CD14-positive monocyte (primary cell): ENCODE measurements at regions not wholly inside any gene's neighbourhood (a gene's known extent, or its start where the extent isn't known, plus 50 kb on each side); places are given as distances from the start of the nearest gene placed in this dataset.

Experiments
- DNase-seq, 3 donors: peaks; one replicate each; pipeline ENCODE4 v3.0.0-alpha.2; 2011 to 2022
- H2AFZ ChIP-seq: 2 replicates; pipeline ENCODE4 v1.6.0; 2012; ENCODE audit warnings: mild to moderate bottlenecking, low read depth, low read length, inconsistent platforms; ENCODE audit not compliant: insufficient read depth, poor library complexity, severe bottlenecking
- H3K27ac ChIP-seq, 2 donors: 1 replicate in 1 of 2; 2 replicates in 1 of 2; pipeline ENCODE4 v1.5.1; 2012 to 2013; ENCODE audit warnings: low read length in 2 of 2, control low read depth in 1 of 2, inconsistent platforms in 1 of 2, low read depth in 1 of 2, mild to moderate bottlenecking in 1 of 2
- H3K27me3 ChIP-seq, 2 donors: one replicate each; pipeline versions ENCODE4 v1.6.0 to v1.6.1; 2011 to 2013; ENCODE audit warnings: low read length in 2 of 2; ENCODE audit not compliant: control insufficient read depth in 2 of 2, insufficient read depth in 2 of 2
- H3K36me3 ChIP-seq, 2 donors: replicated peaks in 1 of 2; 1 replicate in 1 of 2; 2 replicates in 1 of 2; pipeline versions ENCODE4 v1.5.1 to v1.6.1; 2012 to 2013; ENCODE audit warnings: low read length in 2 of 2, control low read depth in 1 of 2, inconsistent platforms in 1 of 2, mild to moderate bottlenecking in 1 of 2; ENCODE audit not compliant: insufficient read depth in 2 of 2, control insufficient read depth in 1 of 2
- H3K4me1 ChIP-seq, 2 donors: 1 replicate in 1 of 2; 2 replicates in 1 of 2; pipeline versions ENCODE4 v1.5.1 to v1.6.1; 2012 to 2013; ENCODE audit warnings: low read length in 2 of 2, control low read depth in 1 of 2, inconsistent platforms in 1 of 2, mild to moderate bottlenecking in 1 of 2, moderate library complexity in 1 of 2; ENCODE audit not compliant: insufficient read depth in 2 of 2, control insufficient read depth in 1 of 2
- H3K4me2 ChIP-seq: replicated peaks from 2 replicates; pipeline ENCODE3; 2012; ENCODE audit warnings: low read length, moderate library complexity, mild to moderate bottlenecking; ENCODE audit not compliant: poor library complexity, severe bottlenecking; ENCODE audit errors: extremely low read depth
- H3K4me3 ChIP-seq, 3 experiments: fragments of 200-600 bp in 1 of 3; sonication (generic) in 1 of 3; replicated peaks in 1 of 3; 1 replicate in 2 of 3; 2 replicates in 1 of 3; pipeline ENCODE4 v1.5.1; 2011 to 2013; ENCODE audit warnings: low read length in 3 of 3, mild to moderate bottlenecking in 3 of 3, control low read depth in 2 of 3, low read depth in 2 of 3, inconsistent platforms in 1 of 3, moderate library complexity in 1 of 3
- H3K79me2 ChIP-seq: 2 replicates; pipeline ENCODE4 v1.6.0; 2012; ENCODE audit warnings: mild to moderate bottlenecking, control low read depth, inconsistent platforms, low read length, moderate library complexity; ENCODE audit not compliant: insufficient read depth
- H3K9ac ChIP-seq: 2 replicates; pipeline ENCODE4 v1.6.0; 2017; ENCODE audit warnings: low read length, mild to moderate bottlenecking; ENCODE audit not compliant: insufficient read depth, poor library complexity, severe bottlenecking
- H3K9me3 ChIP-seq, 2 donors: replicated peaks in 1 of 2; 1 replicate in 1 of 2; 2 replicates in 1 of 2; pipeline versions ENCODE4 v1.5.1 to v1.6.1; 2012 to 2013; ENCODE audit warnings: low read length in 2 of 2, control low read depth in 1 of 2; ENCODE audit not compliant: control insufficient read depth in 1 of 2, insufficient read depth in 1 of 2
- H4K20me1 ChIP-seq: 2 replicates; pipeline ENCODE4 v1.6.0; 2012; ENCODE audit warnings: mild to moderate bottlenecking, low read length, control low read depth, moderate library complexity; ENCODE audit not compliant: insufficient read depth
- H3K27ac Mint-ChIP-seq, 7 donors: one replicate each; pipeline ENCODE4 v1.8.0; 2020; ENCODE audit warnings: mild to moderate bottlenecking in 7 of 7, mixed read lengths in 7 of 7, moderate library complexity in 6 of 7, inconsistent platforms in 2 of 7
- H3K27me3 Mint-ChIP-seq, 3 donors: one replicate each; pipeline ENCODE4 v1.8.0; 2021 to 2022; ENCODE audit warnings: low read depth in 3 of 3, mild to moderate bottlenecking in 3 of 3, mixed read lengths in 3 of 3, moderate library complexity in 3 of 3, inconsistent platforms in 1 of 3
- H3K36me3 Mint-ChIP-seq, 2 donors: one replicate each; pipeline ENCODE4 v1.8.0; 2020; ENCODE audit warnings: mixed read lengths in 2 of 2, inconsistent platforms in 1 of 2, mild to moderate bottlenecking in 1 of 2
- H3K4me1 Mint-ChIP-seq: one replicate; pipeline ENCODE4 v1.8.0; 2020; ENCODE audit warnings: mild to moderate bottlenecking, mixed read lengths
- H3K4me3 Mint-ChIP-seq, 2 donors: one replicate each; pipeline ENCODE4 v1.8.0; 2020; ENCODE audit warnings: mild to moderate bottlenecking in 2 of 2, mixed read lengths in 2 of 2, moderate library complexity in 1 of 2
- H3K9me3 Mint-ChIP-seq, 7 donors: one replicate each; pipeline ENCODE4 v1.8.0; 2020 to 2022; ENCODE audit warnings: mixed read lengths in 7 of 7, mild to moderate bottlenecking in 6 of 7, moderate library complexity in 6 of 7, inconsistent platforms in 2 of 7
- CTCF ChIP-seq: fragments of 200-600 bp; IDR thresholded peaks from one replicate; pipeline ENCODE4 v1.8.0; 2022; ENCODE audit warnings: antibody characterized with exemption, mild to moderate bottlenecking
- WGBS: methylation state at CpG from one replicate; pipeline ENCODE4 v1.1.5; 2013; ENCODE audit warnings: missing lambda C conversion rate; ENCODE audit not compliant: insufficient coverage; 5-methylcytosine and 5-hydroxymethylcytosine counted together
- intact Hi-C, 2 donors: fragments of 100-400 bp; cut with micrococcal nuclease; formaldehyde crosslinking; loops; one replicate each; pipeline versions ENCODE4 v1.15.0 to v1.15.1; 2023

- Mint-ChIP-seq H3K4me1 (peaks cover 13% of the 10 kb centered on the region), H3K36me3 (no peaks in the 10 kb centered on the region), H3K4me3 (peak overlapping the region; percentile 37 to 70), H3K27me3 (peaks cover 2 to 18% (median 4%) of the 10 kb centered on the region in 3 donors), H3K9me3 (peaks cover 0 to 2% (median 0%) of the 10 kb centered on the region in 7 donors), H3K27ac (peak overlapping the region in 4 of 7 donors; percentile 12 to 77 (median 37))
- peak; percentile 18 to 62 (median 33) for DNase-seq
- H3K79me2 ChIP-seq, result no peaks in the 10 kb centered on the region
- H3K27me3 ChIP-seq, result peaks cover 0 to 3% of the 10 kb centered on the region in 2 donors
- H3K36me3 ChIP-seq, result no peaks in the 10 kb centered on the region
- H3K4me3 ChIP-seq, result no peak overlapping the region
- H4K20me1 ChIP-seq, result no peaks in the 10 kb centered on the region
- no peak overlapping the region for H3K9ac ChIP-seq
- WGBS, result 10% methylated on average over 3 of the region's 10 CpGs
- no peak for TF ChIP-seq CTCF
- H3K27ac ChIP-seq, result no peak overlapping the region
- H3K4me2 ChIP-seq, result peak overlapping the region; percentile 39
- no peak overlapping the region for H2AFZ ChIP-seq
- intact Hi-C loops, result no loop called here
- H3K9me3 ChIP-seq, result no peaks in the 10 kb centered on the region
- H3K4me1 ChIP-seq, result peaks cover 8 to 12% of the 10 kb centered on the region in 2 donors
These were observed 395.2 kb downstream of the MID1IP1 start for GRCh38 chrX:39196192-39197102.

GRCh38 chrX:39199429-39199828 lies 398.2 kb downstream of the MID1IP1 start:
- Histone ChIP-seq H3K4me1 (peaks cover 8 to 12% of the 10 kb centered on the region in 2 donors), H3K27ac (no peak overlapping the region), H3K4me2 (no peak overlapping the region), H3K27me3 (peaks cover 0 to 5% of the 10 kb centered on the region in 2 donors), H3K36me3 (no peaks in the 10 kb centered on the region), H3K9ac (no peak overlapping the region), H3K4me3 (no peak overlapping the region), H4K20me1 (no peaks in the 10 kb centered on the region), H3K79me2 (no peaks in the 10 kb centered on the region), H3K9me3 (no peaks in the 10 kb centered on the region), H2AFZ (no peak overlapping the region)
- Mint-ChIP-seq H3K27ac (no peak overlapping the region), H3K4me1 (peaks cover 13% of the 10 kb centered on the region), H3K36me3 (no peaks in the 10 kb centered on the region), H3K4me3 (no peak overlapping the region), H3K27me3 (peaks cover 4 to 22% (median 5%) of the 10 kb centered on the region in 3 donors), H3K9me3 (peaks cover 0 to 2% (median 0%) of the 10 kb centered on the region in 7 donors)
- TF ChIP-seq CTCF, result no peak
- no peak for DNase-seq
- intact Hi-C loops, result no loop called here
